ENCODE measurements at regions not wholly inside any gene's neighbourhood (a gene's known extent, or its start where the extent isn't known, plus 50 kb on each side); places are given as distances from the start of the nearest gene placed in this dataset.

GRCh38 chr4:34139346-34139745 lies 2105.0 kb downstream of the ARAP2 start:
- DNase-seq: no peak

GRCh38 chr4:34148322-34148908 lies 2095.9 kb downstream of the ARAP2 start:
- DNase-seq: no peak

- DNase-seq: peak; percentile 34
Measured at GRCh38 chr4:34157547-34157946, 2086.8 kb downstream of the ARAP2 start.

GRCh38 chr4:34158878-34159277 lies 2085.4 kb downstream of the ARAP2 start:
- no peak for DNase-seq

DNA sequence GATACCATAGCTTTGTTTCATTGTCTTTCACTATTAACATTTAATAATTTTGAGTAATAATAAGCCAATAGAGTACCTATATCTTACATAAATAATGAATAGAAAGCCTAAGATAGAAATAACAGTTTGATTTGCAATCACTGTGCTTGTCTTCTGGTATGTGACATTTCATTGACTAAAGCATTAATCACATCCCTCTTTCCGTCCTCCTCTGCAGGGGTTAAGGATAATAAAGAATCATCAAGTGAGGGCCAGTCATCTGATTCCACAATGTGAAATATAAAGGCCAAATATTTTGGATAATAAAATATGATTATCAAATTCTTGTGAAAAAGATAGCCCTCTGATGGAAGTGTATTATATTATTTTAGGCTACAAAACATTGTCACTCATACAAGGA lies 2073.4 kb downstream of the ARAP2 start:
- no peak for DNase-seq

DNA sequence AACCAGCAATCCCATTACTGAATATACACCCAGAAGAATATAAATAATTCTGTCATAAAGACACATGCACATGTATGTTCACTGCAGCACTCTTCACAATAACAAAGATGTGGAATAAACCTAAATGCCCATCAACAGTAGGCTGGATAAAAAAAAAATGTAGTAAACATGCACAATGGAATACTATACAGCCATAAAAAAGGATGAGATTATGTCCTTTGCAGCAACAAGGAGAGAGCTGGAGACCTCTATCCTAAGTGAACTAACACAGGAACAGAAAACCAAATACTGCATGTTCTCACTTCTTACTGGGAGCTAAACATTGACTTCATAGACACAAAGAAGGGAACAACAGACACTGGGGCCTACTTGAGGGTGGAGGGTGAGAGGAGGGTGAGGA lies 2067.7 kb downstream of the ARAP2 start:
- no peak for DNase-seq

- DNase-seq: no peak
Measured at GRCh38 chr4:34178476-34178875, 2065.8 kb downstream of the ARAP2 start.

GRCh38 chr4:34181311-34181841 lies 2062.9 kb downstream of the ARAP2 start:
- no peak for DNase-seq

- DNase-seq: no peak
Measured at GRCh38 chr4:34181891-34182290, 2062.4 kb downstream of the ARAP2 start.

GRCh38 chr4:34182306-34182705 lies 2062.0 kb downstream of the ARAP2 start:
- DNase-seq: peak; percentile 42

DNA sequence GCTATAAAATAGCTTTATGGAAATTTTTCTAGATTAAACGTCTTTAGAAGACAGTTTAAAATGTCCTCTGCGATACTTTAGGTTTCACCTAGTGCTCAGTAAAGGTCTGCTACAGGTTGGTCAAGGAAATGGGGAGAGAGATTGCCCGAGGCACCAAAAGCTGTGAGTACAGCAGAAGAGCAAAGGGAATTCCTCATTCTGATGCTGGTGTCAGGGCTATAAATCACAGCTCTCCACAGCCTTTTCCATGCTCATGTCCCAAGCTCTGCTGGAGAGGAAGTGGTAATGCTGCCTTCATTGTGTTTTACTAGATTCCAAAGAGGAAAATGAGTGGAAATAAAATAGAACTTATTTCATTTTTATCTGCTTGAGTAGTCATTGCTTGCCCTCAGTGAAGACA lies 2060.4 kb downstream of the ARAP2 start:
- DNase-seq: no peak

GRCh38 chr4:34187056-34187455 lies 2057.3 kb downstream of the ARAP2 start:
- peak; percentile 57 for DNase-seq

- no peak for DNase-seq
Measured at GRCh38 chr4:34191443-34191842, 2052.9 kb downstream of the ARAP2 start.

DNA sequence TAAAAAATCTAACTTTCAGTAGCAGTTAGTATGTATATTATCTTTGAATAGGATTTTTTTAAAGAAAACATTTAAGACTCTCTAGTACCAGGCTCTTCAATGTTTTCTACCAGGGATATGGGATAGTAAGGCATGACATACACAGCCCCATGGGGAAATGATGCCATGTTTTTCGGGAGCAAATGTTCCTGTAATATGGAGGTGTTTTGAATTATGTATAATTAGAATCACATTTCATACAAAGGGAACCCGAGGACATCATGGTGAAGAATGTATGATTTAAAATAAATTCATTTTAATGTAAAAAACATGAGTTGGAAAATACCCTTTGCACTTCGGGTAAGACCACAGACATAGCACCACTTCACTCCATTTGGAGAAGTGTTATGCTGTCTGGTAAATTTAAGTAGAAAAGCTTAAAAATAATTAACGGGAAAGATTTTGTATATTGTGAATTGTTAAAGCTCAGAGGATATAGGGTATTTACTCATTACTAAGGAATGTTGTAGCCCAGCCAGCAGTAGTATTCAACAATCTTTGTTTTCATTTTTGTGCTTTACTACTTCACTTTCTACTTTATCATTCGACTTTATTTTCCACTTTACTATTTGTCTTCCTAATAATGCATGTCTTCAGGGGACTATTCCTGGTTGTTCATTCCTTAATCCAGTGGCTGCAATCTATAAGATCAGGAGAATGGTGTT lies 2050.7 kb downstream of the ARAP2 start:
- peak; percentile 27 for DNase-seq

DNA sequence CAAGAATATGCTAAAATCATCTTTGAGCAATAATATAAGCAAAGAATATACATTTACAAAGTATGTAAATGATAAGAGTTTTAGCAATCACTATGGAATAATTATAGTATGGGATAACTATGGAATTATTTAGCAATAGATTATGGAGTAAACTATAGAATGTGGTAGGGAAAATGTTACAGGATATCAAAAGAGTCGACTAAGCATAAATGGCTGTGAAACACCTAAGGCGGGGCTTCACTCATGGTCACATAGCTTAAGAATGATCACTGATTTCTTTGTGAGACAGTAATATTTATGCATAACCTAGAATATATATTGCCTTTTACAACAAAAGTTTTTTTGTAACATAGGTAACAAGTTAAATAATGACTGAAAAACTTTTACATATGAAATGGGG lies 2049.7 kb downstream of the ARAP2 start:
- no peak for DNase-seq

GRCh38 chr4:34196375-34196774 lies 2047.9 kb downstream of the ARAP2 start:
- no peak for DNase-seq

- no peak for DNase-seq
Measured at GRCh38 chr4:34198966-34199365, 2045.3 kb downstream of the ARAP2 start.

GRCh38 chr4:34200535-34200934 lies 2043.8 kb downstream of the ARAP2 start:
- no peak for DNase-seq

DNA sequence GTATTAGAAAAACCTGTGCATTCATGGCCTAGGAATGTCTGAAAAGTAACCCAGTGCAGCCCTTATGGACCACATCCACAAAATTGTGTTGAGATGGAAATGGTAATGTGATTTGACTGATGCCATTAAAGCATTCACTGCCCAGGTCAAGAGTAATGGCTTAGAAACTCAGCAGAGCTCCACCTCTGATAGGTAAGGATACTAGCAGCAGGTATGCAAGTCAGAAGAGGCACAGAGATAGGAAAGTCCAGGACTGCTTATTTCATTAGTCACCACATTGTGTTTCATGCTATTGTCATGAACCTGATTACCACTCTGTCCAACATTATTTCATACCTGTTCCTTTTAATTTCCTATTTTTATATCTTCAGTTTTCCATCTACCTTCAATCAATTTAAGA lies 2042.2 kb downstream of the ARAP2 start:
- no peak for DNase-seq

- DNase-seq: no peak
Measured at GRCh38 chr4:34220601-34221000, 2023.7 kb downstream of the ARAP2 start.

DNA sequence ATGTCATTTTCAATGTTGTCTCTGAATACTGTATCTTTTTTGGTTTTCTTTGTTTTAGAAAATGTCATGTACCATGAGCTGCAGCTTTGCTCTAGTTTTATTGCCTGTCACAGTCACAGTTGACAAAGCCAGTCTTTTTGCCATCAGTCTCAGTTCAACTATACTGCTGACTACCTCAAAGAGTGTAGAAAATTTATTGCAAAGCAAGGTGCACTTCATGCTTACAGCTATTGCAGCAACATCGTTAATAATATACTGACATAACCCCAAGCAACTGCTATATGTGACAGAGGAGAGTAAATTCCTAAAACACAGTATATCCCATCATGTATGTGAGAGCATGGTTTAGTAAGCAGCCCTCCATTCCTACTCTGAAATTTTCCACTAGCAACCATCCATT lies 2022.3 kb downstream of the ARAP2 start:
- no peak for DNase-seq

DNA sequence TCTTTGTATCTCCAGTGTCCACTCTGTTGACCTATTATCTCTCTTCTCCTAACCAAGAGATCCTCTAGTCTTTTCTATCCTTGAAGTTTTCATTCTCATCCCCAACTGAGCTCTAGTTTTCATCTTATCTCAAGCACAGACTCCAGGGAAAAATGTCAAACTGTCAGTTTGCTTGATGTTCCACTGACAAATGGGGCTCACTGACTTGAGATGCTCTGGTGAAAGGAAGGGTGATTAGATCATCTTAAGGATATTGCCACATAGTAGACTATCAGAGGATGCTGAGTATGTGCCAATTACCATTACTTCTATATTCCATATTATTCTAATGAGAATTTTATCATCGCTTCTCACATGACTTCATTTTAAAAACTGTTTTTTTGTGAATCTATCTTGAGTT lies 2008.2 kb downstream of the ARAP2 start:
- no peak for DNase-seq

DNA sequence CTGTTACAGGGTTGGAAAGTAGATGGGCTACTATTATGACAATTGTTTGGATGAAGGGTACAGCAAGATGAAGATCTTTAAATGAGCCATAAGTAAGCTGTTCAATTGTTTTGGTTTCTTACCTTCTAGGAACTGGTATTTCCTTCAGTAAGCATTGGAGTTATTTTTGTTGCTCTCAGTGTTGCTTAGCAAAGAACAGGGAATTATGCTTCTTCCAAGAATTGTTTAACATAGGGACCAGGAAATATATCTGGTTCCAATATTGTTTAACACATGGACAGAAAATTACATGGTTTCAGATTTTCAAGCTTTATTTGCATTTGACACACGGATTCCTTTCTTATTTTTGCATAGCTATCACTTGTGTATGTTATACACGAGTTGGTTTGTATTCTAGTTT lies 1999.0 kb downstream of the ARAP2 start:
- DNase-seq: peak; percentile 10

- no peak for DNase-seq
Measured at GRCh38 chr4:34250562-34250961, 1993.8 kb downstream of the ARAP2 start.

Measured in skin of body (tissue), 1 donor.